ENCODE measurements at regions not wholly inside any gene's neighbourhood (a gene's known extent, or its start where the extent isn't known, plus 50 kb on each side); places are given as distances from the start of the nearest gene placed in this dataset.

DNA sequence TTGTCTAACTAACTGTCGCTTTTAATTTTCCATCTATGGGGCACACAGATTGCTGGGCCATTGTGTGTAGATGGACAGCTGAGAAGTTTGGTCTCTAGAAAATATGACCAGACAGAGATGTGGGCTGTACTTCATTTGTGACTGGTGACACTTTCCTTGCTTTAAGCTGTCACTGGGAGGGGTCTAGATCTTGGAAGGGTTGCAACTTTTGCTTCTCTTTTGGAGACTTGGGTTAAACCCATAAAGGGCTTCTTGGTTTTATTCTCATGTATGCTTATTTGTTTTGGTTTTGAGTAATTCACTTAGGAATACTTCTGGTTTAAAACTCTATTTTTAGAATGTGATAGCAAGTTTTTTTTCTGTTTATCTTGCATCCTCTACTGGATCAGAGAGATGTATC lies 80.2 kb downstream of the ETS2 start:
- no peak for DNase-seq (ENCODE audit: low spot score)

DNA sequence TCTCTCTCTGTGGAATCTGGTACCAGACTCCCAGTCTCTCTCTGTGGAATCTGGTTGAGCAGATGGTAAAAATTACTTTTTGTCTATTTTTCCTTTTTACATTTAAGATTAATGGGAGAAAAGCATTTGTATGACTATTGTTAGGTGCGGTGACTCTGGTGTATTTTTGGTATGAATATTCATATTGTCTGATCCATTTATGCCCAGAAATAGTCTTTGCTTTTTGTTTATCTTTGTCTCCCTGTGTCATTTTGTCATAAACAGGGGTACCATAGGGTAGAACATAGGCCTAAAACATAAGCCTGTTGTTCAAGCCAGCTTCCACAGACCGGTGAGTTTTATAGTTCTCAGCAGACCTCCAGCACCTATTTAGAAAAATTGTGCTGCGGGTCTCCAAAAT lies 78.7 kb downstream of the ETS2 start:
- no peak for DNase-seq (ENCODE audit: low spot score)

DNA sequence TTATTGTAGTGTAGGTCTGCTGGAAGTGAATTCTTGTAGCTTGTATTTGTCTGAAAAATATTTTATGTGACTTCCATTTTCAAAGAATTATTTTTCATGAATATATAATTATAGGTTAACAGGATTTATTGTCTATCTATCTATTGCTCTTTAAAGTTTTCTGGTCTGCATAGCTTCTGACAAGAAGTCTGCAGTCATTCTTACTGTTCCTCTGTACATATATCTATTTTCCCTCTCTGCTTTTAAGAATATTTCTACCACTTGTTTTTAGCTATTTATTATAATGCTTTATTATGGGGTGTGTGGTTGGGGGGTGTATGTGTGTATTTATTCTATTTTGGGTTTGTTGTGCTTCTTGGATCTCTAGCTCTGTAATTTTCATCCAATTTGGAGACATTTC lies 77.4 kb downstream of the ETS2 start:
- DNase-seq (ENCODE audit: low spot score), result no peak

DNA sequence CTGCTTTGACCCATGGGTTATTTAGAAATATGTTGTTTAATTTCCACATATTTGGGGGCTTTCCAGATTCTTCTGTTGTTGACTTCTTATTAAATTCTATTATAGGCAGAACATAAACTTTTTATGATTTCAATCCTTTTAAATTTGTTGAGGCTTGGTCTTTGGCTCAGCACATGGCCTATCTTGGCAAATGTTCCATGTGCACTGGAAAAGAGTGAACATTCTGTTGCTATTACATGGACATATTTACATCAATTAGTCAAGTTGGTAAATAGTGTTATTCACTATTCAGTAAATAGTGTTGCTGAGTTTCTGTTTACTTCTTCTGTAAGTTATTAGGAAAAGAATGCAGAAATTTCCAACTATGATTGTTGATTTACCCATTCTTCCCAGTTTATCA lies 75.4 kb downstream of the ETS2 start:
- DNase-seq (ENCODE audit: low spot score), result no peak

DNA sequence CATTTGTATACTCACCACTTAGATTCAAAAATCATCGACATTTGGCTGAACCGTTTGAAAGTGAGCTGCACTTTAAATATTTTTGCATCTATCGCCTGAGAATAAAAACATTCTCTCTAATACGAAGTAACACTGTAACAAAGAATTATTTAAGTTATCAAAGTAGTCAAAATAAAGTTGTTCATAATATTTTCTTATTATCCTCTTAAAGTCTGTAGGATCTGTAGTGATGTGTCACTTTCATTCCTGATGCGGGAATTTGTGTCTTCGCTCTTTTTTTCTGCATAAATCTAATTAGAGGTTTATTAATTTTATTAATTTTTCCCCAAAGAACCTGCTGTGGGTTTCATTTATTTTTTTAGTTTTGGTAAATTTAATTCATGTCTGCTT lies 74.8 kb downstream of the ETS2 start:
- no peak for DNase-seq (ENCODE audit: low spot score)

DNA sequence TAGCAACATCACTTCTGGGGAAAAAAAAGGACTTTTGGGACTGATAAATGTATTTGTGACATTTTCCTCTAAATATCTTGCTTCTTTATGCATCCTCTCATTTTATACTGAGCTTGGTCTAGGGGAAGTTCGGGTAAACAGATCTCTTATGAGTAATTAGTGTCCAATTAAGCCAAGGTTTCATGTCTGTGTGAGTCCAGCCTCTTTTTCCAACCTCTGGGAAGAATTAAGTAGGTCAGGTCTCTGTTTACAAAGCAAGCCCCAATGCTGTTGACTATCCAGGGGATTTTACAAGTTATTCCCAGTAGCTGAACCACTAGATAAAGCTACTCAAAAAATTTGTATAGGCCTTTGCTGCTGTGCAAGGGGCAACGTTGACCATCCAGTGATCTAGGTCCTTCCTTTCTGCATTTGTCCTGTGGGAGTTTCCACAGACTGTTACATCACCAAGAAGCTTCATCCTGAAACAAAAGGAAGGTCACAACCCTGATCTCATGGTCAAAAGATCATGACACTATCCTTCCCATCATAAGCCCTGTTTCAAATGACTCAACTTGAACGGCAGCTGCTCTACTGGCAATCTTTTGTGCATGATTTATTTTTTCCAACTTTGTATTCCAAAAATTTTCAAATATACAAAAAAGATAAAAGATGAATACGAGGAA lies 74.3 kb downstream of the ETS2 start:
- no peak for DNase-seq (ENCODE audit: low spot score)

DNA sequence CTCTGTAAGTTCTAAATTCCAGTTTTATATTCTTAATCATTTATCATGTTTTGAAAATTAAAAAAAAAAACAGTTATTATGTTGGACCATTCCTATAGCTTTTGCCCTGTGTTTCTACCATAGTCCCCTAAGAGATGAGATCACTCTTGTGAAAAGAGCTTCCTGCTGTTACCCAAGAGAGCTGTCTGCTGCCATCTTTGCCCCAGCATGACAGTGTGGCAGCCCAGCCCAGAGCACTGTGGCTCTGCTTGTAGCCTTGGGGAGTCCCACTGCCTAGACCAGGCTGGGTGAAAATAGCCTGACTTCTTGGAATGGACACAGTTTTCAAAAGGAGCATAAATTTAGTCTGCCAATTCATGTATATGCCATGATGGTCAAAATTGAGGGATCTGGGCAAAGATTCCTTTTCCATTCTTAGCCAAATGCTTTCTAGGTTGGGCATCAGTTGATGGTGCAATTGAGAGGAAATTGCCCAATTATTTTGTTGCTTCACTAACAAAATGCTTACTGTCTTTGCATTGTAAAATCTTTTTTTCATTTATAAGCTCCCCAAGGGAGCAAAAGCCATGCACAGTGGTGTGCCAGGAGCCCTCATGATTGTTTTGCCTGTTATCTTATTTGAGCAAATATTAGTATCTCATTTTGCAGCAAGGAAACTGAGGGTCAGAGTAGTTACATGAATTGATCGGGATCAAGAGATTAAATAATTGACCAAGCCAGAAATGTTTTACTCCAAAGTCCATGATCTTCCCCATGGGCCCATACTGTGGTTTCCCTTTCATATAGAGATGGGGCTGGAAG lies 72.8 kb downstream of the ETS2 start:
- no peak for DNase-seq (ENCODE audit: low spot score)

DNA sequence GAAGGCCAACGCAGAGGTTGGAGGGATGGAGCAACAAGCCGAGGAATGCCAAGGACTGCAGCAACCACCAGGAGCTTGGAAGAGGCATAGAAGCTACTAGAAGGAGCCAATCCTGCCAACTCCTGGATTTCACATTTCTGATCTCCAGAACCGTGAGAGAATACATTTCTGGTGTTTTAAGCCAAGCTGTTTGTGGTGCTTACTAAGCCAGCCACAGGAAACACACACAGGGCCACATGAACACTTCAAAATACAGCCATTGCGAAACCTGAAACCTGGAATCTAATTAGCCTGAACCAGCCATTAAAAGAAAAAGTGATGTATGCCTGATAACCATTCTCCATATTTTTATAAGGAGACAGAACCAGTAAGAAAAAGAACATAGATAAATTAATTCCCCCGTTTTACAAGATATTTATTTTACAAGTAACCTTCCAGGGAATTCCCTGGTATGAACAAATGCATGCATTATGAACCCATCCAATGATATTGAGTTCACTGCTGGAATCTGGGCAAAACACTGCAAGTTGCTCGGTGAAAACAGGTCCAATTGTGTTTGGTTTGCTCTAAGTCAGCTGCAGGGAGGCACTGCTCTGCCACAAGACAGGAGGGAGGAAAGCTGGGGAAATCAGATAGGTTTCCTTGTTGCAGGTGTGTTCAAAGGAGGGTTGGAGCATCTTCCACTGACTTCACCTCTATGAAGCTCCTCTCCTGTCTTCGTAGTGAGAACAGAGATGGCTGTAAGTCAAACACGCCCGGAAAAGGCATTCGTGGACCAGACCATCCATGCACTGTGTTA lies 70.2 kb downstream of the ETS2 start:
- no peak for DNase-seq (ENCODE audit: low spot score)

Measured in hematopoietic multipotent progenitor cell treated with erythropoietin and hydrocortisone succinate and interleukin-3 and kit ligand, for 17 days (in vitro differentiated cells).